H1 (cell line): ENCODE measurements at regions not wholly inside any gene's neighbourhood (a gene's known extent, or its start where the extent isn't known, plus 50 kb on each side); places are given as distances from the start of the nearest gene placed in this dataset.
"Not testable (repeated sequence)": the region's sequence is repeated elsewhere in the genome, so short reads cannot be mapped to it uniquely, and the experiment has no call there.

Source experiments
- CTCF ChIA-PET: fragments of 300-600 bp; sonication (Branson Sonifier 250); formaldehyde crosslinking; loops from one replicate; lab custom pipeline; 2021; ENCODE audit not compliant: partially characterized antibody; lab: Charles Lee
- POLR2A ChIA-PET: fragments of 300-600 bp; sonication (Branson Sonifier 250); formaldehyde crosslinking; loops from one replicate; lab custom pipeline; 2021; ENCODE audit warnings: inconsistent platforms; ENCODE audit not compliant: partially characterized antibody; lab: Charles Lee
- DNase-seq, 2 experiments: peaks; one replicate each; pipeline versions ENCODE4 v3.0.0 to v3.0.0-alpha.2; 2010 to 2022; ENCODE audit warnings: low spot score in 2 of 2, low read depth in 1 of 2, mixed read lengths in 1 of 2
- FAIRE-seq: peaks from 2 replicates; lab custom pipeline; 2011; peaks lifted over from hg19 to GRCh38; lab: Jason Lieb, UNC
- H2AFZ ChIP-seq: 2 replicates; pipeline ENCODE4 v1.8.1; 2012; ENCODE audit warnings: low read length, inconsistent platforms
- H2AK5ac ChIP-seq: 2 replicates; pipeline ENCODE4 v1.6.1; 2013; ENCODE audit warnings: low read depth, low read length
- H2BK120ac ChIP-seq: replicated peaks from 2 replicates; pipeline ENCODE3; 2013; ENCODE audit warnings: low read depth, low read length, inconsistent platforms
- H2BK12ac ChIP-seq: 2 replicates; pipeline ENCODE4 v1.6.1; 2013; ENCODE audit warnings: low read depth, low read length
- H2BK15ac ChIP-seq: 2 replicates; pipeline ENCODE4 v1.6.1; 2013; ENCODE audit warnings: low read length
- H2BK20ac ChIP-seq: 2 replicates; pipeline ENCODE4 v1.6.1; 2013; ENCODE audit warnings: low read length
- H2BK5ac ChIP-seq: 2 replicates; pipeline ENCODE4 v1.6.1; 2013; ENCODE audit warnings: low read depth, low read length
- H3K14ac ChIP-seq: 2 replicates; pipeline ENCODE4 v1.6.1; 2013; ENCODE audit warnings: inconsistent platforms; ENCODE audit not compliant: insufficient read length
- H3K18ac ChIP-seq: 2 replicates; pipeline ENCODE4 v1.6.1; 2013; ENCODE audit warnings: low read length; ENCODE audit errors: extremely low read depth
- H3K23ac ChIP-seq: 2 replicates; pipeline ENCODE4 v1.6.1; 2013; ENCODE audit warnings: inconsistent platforms; ENCODE audit not compliant: insufficient read length
- H3K23me2 ChIP-seq: 2 replicates; pipeline ENCODE4 v1.6.1; 2013; ENCODE audit warnings: low read depth, low read length
- H3K27ac ChIP-seq: 2 replicates; pipeline ENCODE4 v1.6.1; 2011; ENCODE audit warnings: low read depth, low read length, inconsistent platforms
- H3K27me3 ChIP-seq, 4 experiments: replicated peaks in 1 of 4; 1 replicate in 1 of 4; 2 replicates in 3 of 4; pipeline versions ENCODE4 v1.6.1 to v1.8.1; 2011 to 2013; ENCODE audit warnings: low read length in 3 of 4, mild to moderate bottlenecking in 3 of 4, inconsistent platforms in 2 of 4, mixed read lengths in 2 of 4, moderate library complexity in 1 of 4; ENCODE audit not compliant: control insufficient read depth in 3 of 4, insufficient read depth in 3 of 4; ENCODE audit errors: extremely low read depth in 1 of 4
- H3K36me3 ChIP-seq, 4 experiments: 2 replicates each; pipeline versions ENCODE4 v1.6.1 to v1.8.1; 2011 to 2013; ENCODE audit warnings: mild to moderate bottlenecking in 4 of 4, low read length in 3 of 4, moderate library complexity in 2 of 4, control low read depth in 1 of 4, inconsistent platforms in 1 of 4; ENCODE audit not compliant: insufficient read depth in 4 of 4, control insufficient read depth in 2 of 4
- H3K4ac ChIP-seq: replicated peaks from 2 replicates; pipeline ENCODE3; 2013; ENCODE audit warnings: low read length, low read depth, mixed read lengths, inconsistent platforms; ENCODE audit not compliant: insufficient read length
- H3K4me1 ChIP-seq, 4 experiments: replicated peaks in 1 of 4; 1 replicate in 1 of 4; 2 replicates in 3 of 4; pipeline versions ENCODE4 v1.6.1 to v1.8.1; 2011 to 2013; ENCODE audit warnings: low read length in 3 of 4, inconsistent platforms in 2 of 4, mixed read lengths in 1 of 4; ENCODE audit not compliant: insufficient read depth in 4 of 4, control insufficient read depth in 3 of 4
- H3K4me2 ChIP-seq, 2 experiments: 2 replicates each; pipeline versions ENCODE4 v1.6.1 to v1.8.1; 2011 to 2013; ENCODE audit warnings: low read depth in 2 of 2, low read length in 2 of 2, control low read depth in 1 of 2, inconsistent platforms in 1 of 2, mild to moderate bottlenecking in 1 of 2; ENCODE audit not compliant: insufficient read depth in 1 of 2
- H3K4me3 ChIP-seq, 4 experiments: fragments of 200-600, 300-600 bp in 1 of 4; sonication (generic), shearing (Covaris generic), sonication (Bioruptor Twin) in 1 of 4; 2 replicates each; pipeline versions ENCODE4 v1.5.1 to v1.8.1; 2011 to 2016; ENCODE audit warnings: low read length in 4 of 4, low read depth in 3 of 4, control low read depth in 2 of 4, inconsistent platforms in 2 of 4, mild to moderate bottlenecking in 2 of 4, mixed read lengths in 1 of 4, moderate library complexity in 1 of 4; ENCODE audit not compliant: insufficient read depth in 2 of 4; ENCODE audit errors: extremely low read depth in 1 of 4
- H3K56ac ChIP-seq: replicated peaks from 2 replicates; pipeline ENCODE3; 2013; ENCODE audit warnings: low read depth, mild to moderate bottlenecking, mixed read lengths, low read length, inconsistent platforms; ENCODE audit not compliant: insufficient read length
- H3K79me1 ChIP-seq: 2 replicates; pipeline ENCODE4 v1.6.1; 2013; ENCODE audit warnings: low read depth, low read length, control low read depth
- H3K79me2 ChIP-seq, 2 experiments: 2 replicates each; pipeline versions ENCODE4 v1.6.1 to v1.8.1; 2012 to 2013; ENCODE audit warnings: low read length in 2 of 2, mild to moderate bottlenecking in 2 of 2, inconsistent platforms in 1 of 2; ENCODE audit not compliant: insufficient read depth in 2 of 2, control insufficient read depth in 1 of 2
- H3K9ac ChIP-seq, 4 experiments: replicated peaks in 1 of 4; 1 replicate in 1 of 4; 2 replicates in 3 of 4; pipeline versions ENCODE4 v1.6.1 to v1.8.1; 2011 to 2013; ENCODE audit warnings: low read depth in 3 of 4, low read length in 3 of 4, control low read depth in 2 of 4, mild to moderate bottlenecking in 2 of 4, moderate library complexity in 2 of 4, inconsistent platforms in 1 of 4; ENCODE audit errors: extremely low read depth in 1 of 4
- H3K9me3 ChIP-seq, 2 experiments: 2 replicates each; pipeline versions ENCODE4 v1.6.1 to v1.8.1; 2012 to 2013; ENCODE audit warnings: mild to moderate bottlenecking in 2 of 2, moderate library complexity in 2 of 2, control low read depth in 1 of 2, inconsistent platforms in 1 of 2, low read depth in 1 of 2, low read length in 1 of 2, mixed read lengths in 1 of 2; ENCODE audit not compliant: insufficient read depth in 2 of 2
- H4K20me1 ChIP-seq, 2 experiments: replicated peaks in 1 of 2; 2 replicates each; pipeline versions ENCODE3 to v1.8.1; 2011 to 2013; ENCODE audit warnings: inconsistent platforms in 2 of 2, low read length in 2 of 2, mild to moderate bottlenecking in 1 of 2; ENCODE audit not compliant: insufficient read depth in 2 of 2, control insufficient read depth in 1 of 2
- H4K5ac ChIP-seq: 2 replicates; pipeline ENCODE4 v1.6.1; 2013; ENCODE audit warnings: low read length, low read depth, mixed read lengths, inconsistent platforms; ENCODE audit not compliant: insufficient read length
- H4K8ac ChIP-seq: 2 replicates; pipeline ENCODE4 v1.8.0; 2013; ENCODE audit warnings: mild to moderate bottlenecking, moderate library complexity, low read length, inconsistent platforms; ENCODE audit not compliant: insufficient read depth; ENCODE audit errors: extremely low read depth
- H4K91ac ChIP-seq: replicated peaks from 2 replicates; pipeline ENCODE3; 2013; ENCODE audit warnings: low read length, mixed read lengths, inconsistent platforms; ENCODE audit not compliant: insufficient read length
- WGBS, 2 experiments: shearing (Covaris generic) in 1 of 2; methylation state at CpG; one replicate each; pipeline versions ENCODE4 v1.1.6 to v1.1.7; 2013 to 2015; ENCODE audit warnings: low lambda C conversion rate in 2 of 2, mixed read lengths in 2 of 2, inconsistent platforms in 1 of 2, low coverage in 1 of 2, missing lambda C conversion rate in 1 of 2; ENCODE audit not compliant: insufficient replicate concordance in 2 of 2, insufficient coverage in 1 of 2, insufficient read length in 1 of 2; ENCODE audit errors: extremely low coverage in 1 of 2, missing lambda C conversion rate in 1 of 2; 5-methylcytosine and 5-hydroxymethylcytosine counted together

- H3K23ac ChIP-seq, H2BK20ac ChIP-seq, H3K14ac ChIP-seq, H2BK5ac ChIP-seq, H4K8ac ChIP-seq, H2BK12ac ChIP-seq, H3K27me3 ChIP-seq, H4K20me1 ChIP-seq, H3K4me3 ChIP-seq, H4K91ac ChIP-seq, H3K9ac ChIP-seq, POLR2A ChIA-PET, H3K79me1 ChIP-seq, H2BK120ac ChIP-seq, H3K4me2 ChIP-seq, H3K4ac ChIP-seq, H3K4me1 ChIP-seq, CTCF ChIA-PET, H4K5ac ChIP-seq, FAIRE-seq, H2BK15ac ChIP-seq, H3K56ac ChIP-seq, H2AFZ ChIP-seq, H3K18ac ChIP-seq, DNase-seq, H3K36me3 ChIP-seq, H3K27ac ChIP-seq, H2AK5ac ChIP-seq, H3K79me2 ChIP-seq: not testable (repeated sequence)
- Histone ChIP-seq H3K9me3 (peaks cover 0 to 11% of the 10 kb centered on the region in 2 experiments; a peak in 2 of 4 replicates), H3K23me2 (peaks cover 19% of the 10 kb centered on the region; the same call in 1 of the 2 replicates)
- 87% methylated on average over 7 of the region's 7 CpGs; no CpG with 5 or more reads in 1 of the 2 experiments for WGBS, 2 experiments
Observed at GRCh38 chr16:86861270-86861858, 283.0 kb downstream of the FOXL1 start.
